HepG2 (cell line): ENCODE measurements at regions not wholly inside any gene's neighbourhood (a gene's known extent, or its start where the extent isn't known, plus 50 kb on each side); places are given as distances from the start of the nearest gene placed in this dataset.

Experiments
- ATAC-seq: fragments of 200-7000 bp; cut with Tn5 transposase; 3 replicates; pipeline ENCODE4 v1.9.1; 2020; ENCODE audit warnings: mild to moderate bottlenecking, moderate library complexity
- BruUV-seq: library from RNA; stranded (reverse); fragments of 400-500 nt; replicated peaks from 2 replicates; lab custom pipeline; 2021; lab: Mats Ljungman, UMichigan
- CTCF ChIA-PET: fragments of 300-600 bp; formaldehyde crosslinking; extraction: SDS; loops from one replicate; lab custom pipeline; 2021; ENCODE audit warnings: low total read pairs, inconsistent platforms, low intra/inter-chr PET ratio; lab: Yijun Ruan, JAX
- POLR2A ChIA-PET: fragments of 350-600 bp; sonication (Branson Sonifier 250); formaldehyde crosslinking; loops from one replicate; lab custom pipeline; 2020; ENCODE audit warnings: antibody characterized with exemption, inconsistent platforms; lab: Yijun Ruan, JAX
- DNase-seq: peaks from one replicate; pipeline ENCODE4 v3.0.0-alpha.2; 2015; ENCODE audit warnings: low spot score
- FAIRE-seq: peaks from 3 replicates; lab custom pipeline; 2011; peaks lifted over from hg19 to GRCh38; lab: Jason Lieb, UNC
- H2AFZ ChIP-seq: one replicate; pipeline ENCODE4 v1.6.1; 2011; ENCODE audit warnings: low read length, inconsistent platforms
- H3K27ac ChIP-seq: fragments of 300-600 bp; 3 replicates; pipeline ENCODE4 v1.8.0; 2011; ENCODE audit warnings: mixed run types, mild to moderate bottlenecking, mixed read lengths, low read length, inconsistent platforms; ENCODE audit not compliant: insufficient read depth; ENCODE audit errors: extremely low read length
- H3K27me3 ChIP-seq, 2 experiments: fragments of 200-600 bp in 1 of 2; 2 replicates in 1 of 2; 3 replicates in 1 of 2; pipeline versions ENCODE4 v1.6.0 to v1.8.0; 2011; ENCODE audit warnings: low read length in 2 of 2, mild to moderate bottlenecking in 2 of 2, moderate library complexity in 2 of 2, inconsistent platforms in 1 of 2; ENCODE audit not compliant: insufficient read depth in 2 of 2, control insufficient read depth in 1 of 2
- H3K36me3 ChIP-seq, 2 experiments: fragments of 200-600 bp in 1 of 2; replicated peaks in 1 of 2; 2 replicates in 1 of 2; 3 replicates in 1 of 2; pipeline versions ENCODE4 v1.5.1 to v1.8.0; 2011; ENCODE audit warnings: low read length in 2 of 2, inconsistent platforms in 1 of 2; ENCODE audit not compliant: insufficient read depth in 2 of 2, control insufficient read depth in 1 of 2
- H3K4me1 ChIP-seq: 2 replicates; pipeline ENCODE4 v1.5.1; 2012; ENCODE audit warnings: low read length, inconsistent platforms; ENCODE audit not compliant: insufficient read depth
- H3K4me2 ChIP-seq: 2 replicates; pipeline ENCODE4 v1.6.0; 2011; ENCODE audit warnings: low read depth, low read length, inconsistent platforms
- H3K4me3 ChIP-seq, 3 experiments: fragments of 200-600 bp in 1 of 3; sonication (generic), shearing (Covaris generic) in 1 of 3; replicated peaks in 1 of 3; 2 replicates each; pipeline ENCODE4 v1.5.1; 2011 to 2016; ENCODE audit warnings: low read length in 3 of 3, inconsistent platforms in 2 of 3, low read depth in 2 of 3, mild to moderate bottlenecking in 2 of 3, control low read depth in 1 of 3, mixed read lengths in 1 of 3; ENCODE audit not compliant: insufficient read depth in 1 of 3
- H3K79me2 ChIP-seq: one replicate; pipeline ENCODE4 v1.6.1; 2011; ENCODE audit warnings: low read length, inconsistent platforms; ENCODE audit not compliant: insufficient read depth
- H3K9ac ChIP-seq: 2 replicates; pipeline ENCODE4 v1.6.0; 2011; ENCODE audit warnings: mild to moderate bottlenecking, low read depth, low read length, inconsistent platforms; ENCODE audit not compliant: insufficient read depth
- H3K9me3 ChIP-seq: 2 replicates; pipeline ENCODE4 v1.5.1; 2012; ENCODE audit warnings: mild to moderate bottlenecking, low read length
- H4K20me1 ChIP-seq: 2 replicates; pipeline ENCODE4 v1.6.0; 2011; ENCODE audit warnings: inconsistent platforms, mild to moderate bottlenecking, low read length, moderate library complexity; ENCODE audit not compliant: insufficient read depth
- HNRNPLL ChIP-seq: fragments of 200-400 bp; formaldehyde crosslinking; IDR thresholded peaks from 2 replicates; pipeline ENCODE4 v1.6.1; 2017; ENCODE audit warnings: mild to moderate bottlenecking, low read depth, low read length; ENCODE audit not compliant: poor library complexity, severe bottlenecking
- KLF11 ChIP-seq: IDR thresholded peaks from 2 replicates; pipeline ENCODE4 v1.6.1; 2016; ENCODE audit warnings: missing compliant biosample characterization
- NFRKB ChIP-seq: fragments of 450-650 bp; IDR thresholded peaks from 2 replicates; pipeline ENCODE4 v1.6.1; 2017
- REPIN1 ChIP-seq: sonication (generic); formaldehyde crosslinking; IDR thresholded peaks from 2 replicates; pipeline ENCODE4 v1.8.0; 2022; ENCODE audit warnings: missing genetic modification reagents, low read depth, mild to moderate bottlenecking, borderline replicate concordance
- ZNF563 ChIP-seq: sonication (generic); formaldehyde crosslinking; IDR thresholded peaks from 2 replicates; pipeline ENCODE4 v1.8.0; 2022; ENCODE audit warnings: mild to moderate bottlenecking, moderate library complexity, missing genetic modification reagents
- ZNF772 ChIP-seq: sonication (generic); formaldehyde crosslinking; IDR thresholded peaks from 2 replicates; pipeline ENCODE4 v1.5.0; 2020; ENCODE audit warnings: mild to moderate bottlenecking, missing genetic modification reagents
- WGBS: methylation state at CpG from one replicate; pipeline ENCODE4 v1.1.6; 2017; ENCODE audit warnings: low lambda C conversion rate; 5-methylcytosine and 5-hydroxymethylcytosine counted together
- in situ Hi-C: cut with HindIII; loops from 2 replicates; pipeline ENCODE4 v1.10.0; 2017; ENCODE audit warnings: low pct_unique_long_range_greater_than_20kb; ENCODE audit not compliant: extremely low pct_ligation_motif_present
- intact Hi-C: fragments of 100-400 bp; cut with micrococcal nuclease; formaldehyde crosslinking; loops from one replicate; pipeline ENCODE4 v1.10.0; 2022; ENCODE audit not compliant: unreplicated experiment
- TF ChIP-seq, protein P1 (sequence below): sonication (generic); formaldehyde crosslinking; IDR thresholded peaks from 2 replicates; pipeline ENCODE4 v1.4.0; 2020; ENCODE audit warnings: missing genetic modification reagents

DNA sequence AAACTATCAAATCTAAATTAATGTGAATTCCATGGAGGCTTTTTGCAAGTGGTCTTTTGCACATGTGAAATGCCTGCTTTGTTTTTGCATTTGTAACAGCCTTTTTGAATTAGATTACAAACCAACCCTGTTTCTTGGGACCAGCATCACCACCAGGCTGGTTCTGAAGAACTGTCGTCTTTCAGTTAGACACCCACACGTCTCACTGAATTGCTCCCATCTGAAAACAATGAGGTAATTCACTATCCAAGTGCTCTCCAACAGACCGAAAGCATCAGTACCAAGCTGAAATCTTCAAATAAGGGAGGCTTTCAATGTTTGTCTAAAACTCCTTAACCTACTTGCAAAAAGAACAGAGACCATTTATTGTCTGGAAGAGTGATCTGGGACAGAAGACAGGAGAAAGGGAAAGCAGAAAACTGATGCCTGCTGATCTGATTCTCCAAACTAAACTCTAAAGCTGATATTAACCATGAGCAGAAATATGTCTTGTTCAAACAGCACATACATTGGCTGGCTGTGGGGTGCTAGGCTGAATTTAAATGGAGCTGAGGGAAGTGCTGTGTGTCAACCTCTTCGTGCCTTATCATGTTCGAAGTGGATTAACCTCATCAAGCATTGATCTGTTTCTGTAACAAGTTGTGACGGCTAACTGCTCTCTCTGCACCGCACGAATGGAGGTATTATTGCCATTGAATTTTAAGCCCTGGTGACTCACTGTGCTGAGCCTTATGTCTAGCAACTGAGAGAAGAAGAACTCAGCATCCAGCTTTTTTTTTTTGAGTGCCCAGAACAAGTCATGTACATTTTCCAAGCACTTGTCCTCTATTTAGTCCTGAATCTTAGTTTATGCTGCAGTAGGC lies 213.7 kb upstream of the P2RY1 start:
- WGBS = 2% methylated on average over 4 of the region's 8 CpGs
- ATAC-seq (no peak), DNase-seq (no peak), FAIRE-seq (no peak)
- no peaks in the 10 kb centered on the region for H3K4me1 ChIP-seq
- in situ Hi-C loops (no loop called here), intact Hi-C loops (no loop called here)
- no peak overlapping the region for H2AFZ ChIP-seq
- TF ChIP-seq KLF11 (CRISPR knock-in tag) = no peak
- TF ChIP-seq NFRKB = no peak
- TF ChIP-seq REPIN1 (CRISPR knock-in tag) = no peak
- H3K9ac ChIP-seq = no peak overlapping the region
- POLR2A ChIA-PET = no interaction called here
- CTCF ChIA-PET = no interaction called here
- H3K36me3 ChIP-seq = no peaks in the 10 kb centered on the region
- H3K79me2 ChIP-seq = no peaks in the 10 kb centered on the region
- no peak overlapping the region for H3K4me2 ChIP-seq
- no peaks in the 10 kb centered on the region for H3K27me3 ChIP-seq
- H3K27ac ChIP-seq = no peak overlapping the region
- no TSS peak for BruUV-seq
- no peak overlapping the region for H3K4me3 ChIP-seq
- H3K9me3 ChIP-seq = no peaks in the 10 kb centered on the region
- H4K20me1 ChIP-seq = no peaks in the 10 kb centered on the region

DNA sequence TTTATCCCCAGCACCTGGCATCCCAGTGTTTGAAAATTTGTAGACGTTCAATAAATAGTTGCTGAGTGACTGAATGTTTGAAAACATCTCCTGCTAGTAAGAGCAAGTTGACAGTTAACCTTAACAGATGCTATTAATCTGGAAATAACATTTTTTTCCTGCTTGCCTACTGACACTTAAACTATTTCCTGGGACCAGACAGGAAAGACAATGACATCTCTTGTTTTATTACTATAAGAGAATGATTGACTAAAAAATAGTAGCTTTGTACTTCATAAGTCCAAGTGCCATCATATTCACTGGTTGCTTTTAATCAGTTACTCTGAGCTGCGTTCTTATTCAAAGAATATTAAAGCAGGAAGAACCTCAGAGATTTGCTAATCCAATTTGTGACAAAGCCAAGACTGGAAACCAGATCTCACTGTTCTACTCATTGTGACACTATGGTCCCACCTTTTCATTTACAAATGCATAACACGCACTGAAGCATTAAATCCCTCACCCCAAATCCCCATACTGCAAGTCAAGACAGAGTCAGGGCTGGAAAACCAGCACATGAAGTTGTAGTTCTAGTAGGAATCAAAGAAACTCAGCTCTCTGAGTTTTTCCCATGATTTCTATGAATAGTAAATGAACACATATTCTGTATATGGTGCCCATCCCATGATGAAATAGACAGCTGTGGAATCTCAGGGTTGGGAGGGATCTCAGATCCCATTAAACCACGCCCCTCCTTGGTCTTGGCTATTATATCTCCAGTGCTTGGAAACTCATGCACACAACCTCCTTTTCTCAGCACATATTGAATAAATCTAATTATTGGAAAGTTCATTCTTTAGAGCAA lies 212.7 kb upstream of the P2RY1 start:
- Histone ChIP-seq H3K79me2 (no peaks in the 10 kb centered on the region), H2AFZ (no peak overlapping the region), H4K20me1 (no peaks in the 10 kb centered on the region), H3K4me2 (no peak overlapping the region), H3K36me3 (no peaks in the 10 kb centered on the region), H3K4me3 (no peak overlapping the region), H3K27ac (no peak overlapping the region), H3K9me3 (no peaks in the 10 kb centered on the region), H3K9ac (no peak overlapping the region), H3K27me3 (no peaks in the 10 kb centered on the region), H3K4me1 (no peaks in the 10 kb centered on the region)
- no peak for FAIRE-seq
- in situ Hi-C loops = no loop called here
- BruUV-seq = no TSS peak
- no peak for ATAC-seq
- 0% methylated on average over 4 of the region's 4 CpGs for WGBS
- ChIA-PET POLR2A (no interaction called here), CTCF (no interaction called here)
- intact Hi-C loops = no loop called here
- TF ChIP-seq HNRNPLL = no peak
- TF ChIP-seq, protein P1, sequence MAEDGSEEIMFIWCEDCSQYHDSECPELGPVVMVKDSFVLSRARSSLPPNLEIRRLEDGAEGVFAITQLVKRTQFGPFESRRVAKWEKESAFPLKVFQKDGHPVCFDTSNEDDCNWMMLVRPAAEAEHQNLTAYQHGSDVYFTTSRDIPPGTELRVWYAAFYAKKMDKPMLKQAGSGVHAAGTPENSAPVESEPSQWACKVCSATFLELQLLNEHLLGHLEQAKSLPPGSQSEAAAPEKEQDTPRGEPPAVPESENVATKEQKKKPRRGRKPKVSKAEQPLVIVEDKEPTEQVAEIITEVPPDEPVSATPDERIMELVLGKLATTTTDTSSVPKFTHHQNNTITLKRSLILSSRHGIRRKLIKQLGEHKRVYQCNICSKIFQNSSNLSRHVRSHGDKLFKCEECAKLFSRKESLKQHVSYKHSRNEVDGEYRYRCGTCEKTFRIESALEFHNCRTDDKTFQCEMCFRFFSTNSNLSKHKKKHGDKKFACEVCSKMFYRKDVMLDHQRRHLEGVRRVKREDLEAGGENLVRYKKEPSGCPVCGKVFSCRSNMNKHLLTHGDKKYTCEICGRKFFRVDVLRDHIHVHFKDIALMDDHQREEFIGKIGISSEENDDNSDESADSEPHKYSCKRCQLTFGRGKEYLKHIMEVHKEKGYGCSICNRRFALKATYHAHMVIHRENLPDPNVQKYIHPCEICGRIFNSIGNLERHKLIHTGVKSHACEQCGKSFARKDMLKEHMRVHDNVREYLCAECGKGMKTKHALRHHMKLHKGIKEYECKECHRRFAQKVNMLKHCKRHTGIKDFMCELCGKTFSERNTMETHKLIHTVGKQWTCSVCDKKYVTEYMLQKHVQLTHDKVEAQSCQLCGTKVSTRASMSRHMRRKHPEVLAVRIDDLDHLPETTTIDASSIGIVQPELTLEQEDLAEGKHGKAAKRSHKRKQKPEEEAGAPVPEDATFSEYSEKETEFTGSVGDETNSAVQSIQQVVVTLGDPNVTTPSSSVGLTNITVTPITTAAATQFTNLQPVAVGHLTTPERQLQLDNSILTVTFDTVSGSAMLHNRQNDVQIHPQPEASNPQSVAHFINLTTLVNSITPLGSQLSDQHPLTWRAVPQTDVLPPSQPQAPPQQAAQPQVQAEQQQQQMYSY (CRISPR knock-in tag) = no peak
- no peak for TF ChIP-seq ZNF563 (CRISPR knock-in tag)
- TF ChIP-seq ZNF772 (CRISPR knock-in tag) = no peak
- no peak for TF ChIP-seq NFRKB
- DNase-seq = no peak
